Spleen (tissue), 7 donors: ENCODE measurements at regions not wholly inside any gene's neighbourhood (a gene's known extent, or its start where the extent isn't known, plus 50 kb on each side); places are given as distances from the start of the nearest gene placed in this dataset.

Experiments used
- CTCF ChIP-seq, 11 experiments: fragments of 200-600 bp in 7 of 11; fragments of 450-650 bp in 4 of 11; sonication (generic) in 4 of 11; IDR thresholded peaks in 8 of 11; conservative IDR thresholded peaks in 3 of 11; 1 replicate in 7 of 11; 2 replicates in 4 of 11; pipeline versions ENCODE4 v1.4.0 to v1.8.0; 2016 to 2021; ENCODE audit warnings: antibody characterized with exemption in 11 of 11, inconsistent platforms in 4 of 11, mild to moderate bottlenecking in 1 of 11
- POLR2A ChIP-seq, 3 donors: fragments of 450-650 bp; IDR thresholded peaks; one replicate each; pipeline ENCODE4 v1.5.1; 2017; ENCODE audit warnings: antibody characterized with exemption in 3 of 3, mild to moderate bottlenecking in 1 of 3
- donor health status: DM: no; HTN: no; CAD: no; lungs with moderate emphysema.
- donor health status: DM: no; HTN: no; CAD: no.
- donor health status: DM: no; HTN: no; CAD: no.

- TF ChIP-seq CTCF (IDR thresholded peaks at IDR 0.05 in 8 of 11, conservative IDR thresholded peaks at IDR 0.05 in 3 of 11) (no peak), POLR2A (IDR thresholded peaks at IDR 0.05) (no peak)
These were observed 372.4 kb upstream of the CCDC179 start for GRCh38 chr11:23232652-23233051.
